ENCODE measurements at regions not wholly inside any gene's neighbourhood (a gene's known extent, or its start where the extent isn't known, plus 50 kb on each side); places are given as distances from the start of the nearest gene placed in this dataset.

GRCh38 chr5:38641003-38641402, 84.6 kb upstream of the LIFR start:
- H3K4me1 ChIP-seq (ENCODE audit: insufficient read depth): no peaks in the 10 kb centered on the region
- H4K20me1 ChIP-seq (ENCODE audit: insufficient read depth): no peaks in the 10 kb centered on the region
- no peaks in the 10 kb centered on the region for H3K79me2 ChIP-seq (ENCODE audit: insufficient read depth)
- H3K9me2 ChIP-seq (ENCODE audit: insufficient read depth): no peaks in the 10 kb centered on the region
- TF ChIP-seq EZH2phosphoT487 (IDR thresholded peaks at IDR 0.05; ENCODE audit: insufficient read depth, low read depth) (no peak), EZH2 (IDR thresholded peaks at IDR 0.05; ENCODE audit: insufficient read depth, poor library complexity, severe bottlenecking) (no peak)
- H3K27me3 ChIP-seq (replicated peaks; ENCODE audit: insufficient read depth): peaks cover 36% of the 10 kb centered on the region
- WGBS, 2 experiments (ENCODE audit: low coverage in 1 of 2, low lambda C conversion rate in 2 of 2, missing lambda C conversion rate in 2 of 2): 73 to 80% methylated on average over 3 of the region's 3 CpGs
- H3K27ac ChIP-seq: no peak overlapping the region
- in situ Hi-C loops (cut with MboI): no loop called here
- no peak for DNase-seq
- H2AFZ ChIP-seq: no peak overlapping the region
- no peaks in the 10 kb centered on the region for H3K36me3 ChIP-seq (ENCODE audit: low read depth)
- H3K4me2 ChIP-seq (ENCODE audit: unreplicated experiment): no peak overlapping the region
- H3K9me3 ChIP-seq (ENCODE audit: low read depth): no peaks in the 10 kb centered on the region
- no peak overlapping the region for H3K9ac ChIP-seq
- no peaks in the 10 kb centered on the region for H3F3A ChIP-seq (ENCODE audit: insufficient read depth)
- no peak overlapping the region for H3K4me3 ChIP-seq

- Histone ChIP-seq H3K4me3 (no peak overlapping the region), H2AFZ (no peak overlapping the region), H3F3A (ENCODE audit: insufficient read depth) (no peaks in the 10 kb centered on the region), H3K27me3 (replicated peaks; ENCODE audit: insufficient read depth) (peaks cover 36% of the 10 kb centered on the region), H3K9ac (no peak overlapping the region), H3K27ac (no peak overlapping the region), H3K4me1 (ENCODE audit: insufficient read depth) (no peaks in the 10 kb centered on the region), H3K79me2 (ENCODE audit: insufficient read depth) (no peaks in the 10 kb centered on the region), H4K20me1 (ENCODE audit: insufficient read depth) (no peaks in the 10 kb centered on the region), H3K36me3 (ENCODE audit: low read depth) (no peaks in the 10 kb centered on the region), H3K9me2 (ENCODE audit: insufficient read depth) (no peaks in the 10 kb centered on the region), H3K4me2 (ENCODE audit: unreplicated experiment) (no peak overlapping the region), H3K9me3 (ENCODE audit: low read depth) (no peaks in the 10 kb centered on the region)
- in situ Hi-C loops (cut with MboI): no loop called here
- 27 to 33% methylated on average over 7 of the region's 7 CpGs for WGBS, 2 experiments (ENCODE audit: low coverage in 1 of 2, low lambda C conversion rate in 2 of 2, missing lambda C conversion rate in 2 of 2)
- no peak for DNase-seq
- TF ChIP-seq EZH2 (IDR thresholded peaks at IDR 0.05; ENCODE audit: insufficient read depth, poor library complexity, severe bottlenecking) (no peak), EZH2phosphoT487 (IDR thresholded peaks at IDR 0.05; ENCODE audit: insufficient read depth, low read depth) (no peak)
Measured at GRCh38 chr5:38642189-38642911, 85.9 kb upstream of the LIFR start.

- no peak overlapping the region for H3K27ac ChIP-seq
- no peak for TF ChIP-seq EZH2phosphoT487 (IDR thresholded peaks at IDR 0.05; ENCODE audit: insufficient read depth, low read depth)
- no peak for TF ChIP-seq EZH2 (IDR thresholded peaks at IDR 0.05; ENCODE audit: insufficient read depth, poor library complexity, severe bottlenecking)
- H3K27me3 ChIP-seq (replicated peaks; ENCODE audit: insufficient read depth): peaks cover 36% of the 10 kb centered on the region
- no peak overlapping the region for H3K9ac ChIP-seq
- H3K36me3 ChIP-seq (ENCODE audit: low read depth): no peaks in the 10 kb centered on the region
- no peak for DNase-seq
- no peak overlapping the region for H3K4me3 ChIP-seq
- H4K20me1 ChIP-seq (ENCODE audit: insufficient read depth): no peaks in the 10 kb centered on the region
- no peak overlapping the region for H2AFZ ChIP-seq
- H3K4me2 ChIP-seq (ENCODE audit: unreplicated experiment): no peak overlapping the region
- no peaks in the 10 kb centered on the region for H3K79me2 ChIP-seq (ENCODE audit: insufficient read depth)
- no peaks in the 10 kb centered on the region for H3K9me2 ChIP-seq (ENCODE audit: insufficient read depth)
- in situ Hi-C loops (cut with MboI): no loop called here
- H3K9me3 ChIP-seq (ENCODE audit: low read depth): no peaks in the 10 kb centered on the region
- 82 to 85% methylated on average over 4 of the region's 4 CpGs for WGBS, 2 experiments (ENCODE audit: low coverage in 1 of 2, low lambda C conversion rate in 2 of 2, missing lambda C conversion rate in 2 of 2)
- no peaks in the 10 kb centered on the region for H3K4me1 ChIP-seq (ENCODE audit: insufficient read depth)
- no peaks in the 10 kb centered on the region for H3F3A ChIP-seq (ENCODE audit: insufficient read depth)
Measured at GRCh38 chr5:38643616-38644015, 87.2 kb upstream of the LIFR start.

- H3K9ac ChIP-seq: no peak overlapping the region
Measured at GRCh38 chr5:38645508-38645907, 89.1 kb upstream of the LIFR start.

More at GRCh38 chr5:38645508-38645907, 89.1 kb upstream of the LIFR start:
- in situ Hi-C loops (cut with MboI): no loop called here
- no peaks in the 10 kb centered on the region for H3K4me1 ChIP-seq (ENCODE audit: insufficient read depth)
- no peaks in the 10 kb centered on the region for H3F3A ChIP-seq (ENCODE audit: insufficient read depth)
- H3K9me3 ChIP-seq (ENCODE audit: low read depth): no peaks in the 10 kb centered on the region
- H3K4me2 ChIP-seq (ENCODE audit: unreplicated experiment): no peak overlapping the region
- DNase-seq: no peak
- H3K27me3 ChIP-seq (replicated peaks; ENCODE audit: insufficient read depth): peaks cover 21% of the 10 kb centered on the region
- no peaks in the 10 kb centered on the region for H3K79me2 ChIP-seq (ENCODE audit: insufficient read depth)
- H2AFZ ChIP-seq: no peak overlapping the region
- H3K4me3 ChIP-seq: no peak overlapping the region
- H3K27ac ChIP-seq: no peak overlapping the region
- TF ChIP-seq EZH2 (IDR thresholded peaks at IDR 0.05; ENCODE audit: insufficient read depth, poor library complexity, severe bottlenecking) (no peak), EZH2phosphoT487 (IDR thresholded peaks at IDR 0.05; ENCODE audit: insufficient read depth, low read depth) (no peak)
- no peaks in the 10 kb centered on the region for H3K36me3 ChIP-seq (ENCODE audit: low read depth)
- H4K20me1 ChIP-seq (ENCODE audit: insufficient read depth): no peaks in the 10 kb centered on the region
- no peaks in the 10 kb centered on the region for H3K9me2 ChIP-seq (ENCODE audit: insufficient read depth)
